D341Med (cell line): ENCODE measurements at regions not wholly inside any gene's neighbourhood (a gene's known extent, or its start where the extent isn't known, plus 50 kb on each side); places are given as distances from the start of the nearest gene placed in this dataset.

Experiments
- DNase-seq: peaks from one replicate; pipeline ENCODE4 v3.0.0; 2012; ENCODE audit warnings: low spot score

DNA sequence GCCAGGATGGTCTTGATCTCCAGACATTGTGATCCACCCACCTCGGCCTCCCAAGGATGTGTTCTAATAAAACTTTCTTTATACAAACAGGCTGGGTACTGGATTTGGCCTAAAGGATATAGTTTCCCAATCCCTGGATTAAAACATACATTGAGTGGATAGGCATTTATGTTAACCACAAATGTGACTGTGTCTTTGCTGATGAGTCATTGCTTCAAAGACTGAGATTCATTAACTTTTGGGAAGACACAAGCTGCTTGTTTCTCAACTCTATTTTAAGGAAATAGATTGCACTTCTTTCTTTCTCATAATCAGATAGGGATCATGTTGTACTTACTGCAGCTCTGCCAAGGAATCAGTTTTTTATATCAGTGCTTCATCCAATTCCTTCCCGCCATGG lies 131.3 kb upstream of the AGA start:
- DNase-seq: no peak

DNA sequence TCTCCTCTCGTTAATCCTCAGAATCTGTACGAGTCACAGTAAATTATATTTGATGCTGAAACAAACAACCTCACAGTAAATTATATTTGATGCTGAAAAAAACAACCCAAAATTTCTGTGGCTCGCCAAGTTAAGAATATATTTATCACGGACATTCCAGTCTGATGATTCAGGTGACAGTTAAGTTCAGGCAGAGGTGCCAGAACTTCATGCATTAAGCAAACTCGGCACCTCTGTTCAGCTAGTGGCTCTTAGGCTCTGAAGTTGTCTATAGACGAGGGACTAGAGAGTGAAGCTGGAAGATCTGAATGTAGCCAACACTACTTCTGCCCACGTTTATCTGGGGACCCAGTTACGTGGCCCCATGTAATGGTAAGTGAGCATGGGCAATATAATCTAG lies 132.2 kb upstream of the AGA start:
- DNase-seq: no peak

DNA sequence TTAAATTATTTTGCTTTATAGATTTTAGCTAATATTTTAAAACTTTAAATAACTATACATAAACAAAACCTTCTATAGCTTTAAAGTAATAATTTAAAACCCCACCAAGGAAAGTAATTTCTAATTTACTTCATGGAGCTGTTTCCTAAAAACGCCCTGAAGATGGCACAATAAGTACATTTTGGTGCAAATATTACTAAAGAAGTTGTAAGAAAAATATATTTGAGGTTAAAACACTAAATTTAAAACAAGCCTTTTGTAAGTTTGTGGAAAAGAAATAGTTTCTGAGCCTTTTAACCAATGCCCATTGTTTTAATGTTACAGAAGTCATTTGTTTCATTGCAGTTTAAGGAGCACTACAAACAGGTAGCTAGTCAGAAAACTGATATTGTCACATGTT lies 137.4 kb upstream of the AGA start:
- no peak for DNase-seq

DNA sequence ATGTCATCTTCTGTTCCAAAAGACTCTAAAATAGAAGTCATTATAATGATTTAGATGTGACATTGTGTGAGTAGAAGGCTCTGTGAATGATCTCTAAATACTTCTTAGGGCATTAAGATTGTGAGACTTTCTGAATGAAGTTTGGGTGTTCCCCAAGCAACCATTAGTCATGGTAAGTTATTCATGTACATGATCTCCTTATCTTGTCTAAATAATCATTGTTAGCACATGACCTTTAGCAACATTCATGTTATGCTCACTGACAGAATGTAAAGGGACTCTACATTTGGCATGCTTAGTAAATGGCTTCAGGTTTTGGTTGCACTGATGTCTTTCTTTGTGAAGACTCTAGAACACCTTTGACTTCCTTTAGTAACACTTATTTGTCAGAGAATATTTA lies 140.8 kb upstream of the AGA start:
- no peak for DNase-seq

DNA sequence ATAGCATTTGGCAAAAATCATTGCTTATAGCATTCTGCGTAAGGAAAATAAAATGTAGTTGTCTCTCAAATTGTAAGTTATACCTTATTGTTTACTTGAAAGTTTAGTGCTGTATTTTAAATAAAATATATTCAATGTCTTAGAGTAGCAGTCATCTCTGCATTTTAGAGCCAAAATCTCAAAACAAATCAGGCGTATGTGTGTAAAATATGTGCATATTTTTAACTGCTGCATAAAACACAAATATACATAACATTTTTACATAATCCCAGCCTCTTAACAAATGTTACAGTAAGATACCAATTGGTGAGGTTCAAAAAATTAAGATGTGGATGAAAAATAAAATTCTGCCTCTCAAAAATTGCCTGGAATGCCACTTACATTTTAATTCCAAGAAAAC lies 145.8 kb upstream of the AGA start:
- no peak for DNase-seq

DNA sequence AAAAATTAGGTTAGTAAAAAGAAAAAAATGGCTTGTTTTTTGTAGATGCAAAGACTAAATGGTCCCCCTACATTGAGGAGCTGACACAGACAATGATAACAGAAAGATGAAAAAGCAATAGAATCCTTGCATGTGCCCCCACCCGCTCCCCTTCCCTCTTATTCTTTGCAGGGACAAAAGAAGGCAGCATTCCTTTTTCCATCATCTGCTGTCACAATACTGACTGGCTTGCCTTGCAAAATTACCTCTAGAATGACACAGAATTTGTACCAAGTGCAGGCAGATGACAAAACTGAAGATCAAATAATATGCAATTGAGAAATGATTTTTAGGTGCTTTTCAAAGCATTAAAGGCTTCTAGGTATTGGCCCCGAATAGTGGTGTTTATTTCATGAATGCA lies 153.1 kb upstream of the AGA start:
- DNase-seq: no peak

DNA sequence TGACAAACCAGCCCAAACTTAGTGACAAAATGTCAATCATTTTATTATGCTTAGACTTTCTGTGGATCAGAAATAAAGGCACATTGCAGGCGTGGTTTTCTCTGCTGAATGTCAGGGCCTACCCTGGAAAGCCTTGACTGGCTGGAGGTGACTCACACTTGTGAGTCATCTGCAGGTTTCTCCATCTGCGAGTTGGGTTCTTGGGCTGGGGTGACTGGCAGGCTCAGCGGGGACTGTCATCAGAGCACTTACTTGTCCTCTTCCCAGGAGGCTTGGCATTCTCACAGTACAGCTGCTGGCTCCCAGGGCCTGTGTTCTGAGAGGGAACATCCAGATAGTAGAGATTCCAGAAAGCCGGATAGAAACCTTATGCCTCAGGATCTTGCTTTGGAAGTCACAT lies 153.8 kb upstream of the AGA start:
- no peak for DNase-seq

DNA sequence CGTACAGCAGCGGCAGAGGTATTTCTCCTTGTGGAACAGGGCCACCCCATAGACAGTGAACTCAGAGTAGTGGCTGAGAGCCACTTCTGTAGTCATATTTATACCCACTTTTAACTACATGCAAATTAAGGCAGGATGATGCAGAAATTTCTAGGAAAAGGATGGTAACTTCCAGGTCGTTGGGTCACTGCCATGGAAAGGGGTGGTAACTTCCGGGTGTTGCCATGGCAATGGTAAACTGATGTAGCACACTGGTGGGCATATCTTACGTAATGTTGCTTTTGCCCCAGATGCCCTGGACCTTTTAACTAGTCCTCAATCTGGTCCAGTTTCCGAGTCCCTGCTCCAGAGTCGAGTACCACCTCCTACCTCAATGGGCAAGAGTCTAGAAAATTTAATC lies 154.8 kb upstream of the AGA start:
- DNase-seq: no peak

DNA sequence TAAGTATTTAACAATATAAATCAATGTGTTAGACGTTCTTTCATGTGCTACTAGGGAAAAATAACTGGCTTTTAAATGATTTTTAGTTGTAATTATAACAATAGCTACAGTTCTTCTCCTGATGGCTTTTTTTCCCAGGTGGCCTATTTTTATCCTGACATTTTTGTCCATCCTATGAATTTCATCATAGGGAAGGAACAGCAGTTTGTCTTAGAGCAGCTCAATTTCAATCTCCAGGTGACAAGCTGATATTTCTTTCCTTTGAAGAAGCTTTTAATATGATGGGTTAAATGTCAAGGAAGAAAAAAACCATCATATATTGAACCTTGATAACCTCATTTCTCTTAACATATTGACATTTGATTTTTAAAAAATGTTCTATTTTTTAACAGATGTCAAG lies 163.0 kb upstream of the AGA start:
- DNase-seq: no peak

DNA sequence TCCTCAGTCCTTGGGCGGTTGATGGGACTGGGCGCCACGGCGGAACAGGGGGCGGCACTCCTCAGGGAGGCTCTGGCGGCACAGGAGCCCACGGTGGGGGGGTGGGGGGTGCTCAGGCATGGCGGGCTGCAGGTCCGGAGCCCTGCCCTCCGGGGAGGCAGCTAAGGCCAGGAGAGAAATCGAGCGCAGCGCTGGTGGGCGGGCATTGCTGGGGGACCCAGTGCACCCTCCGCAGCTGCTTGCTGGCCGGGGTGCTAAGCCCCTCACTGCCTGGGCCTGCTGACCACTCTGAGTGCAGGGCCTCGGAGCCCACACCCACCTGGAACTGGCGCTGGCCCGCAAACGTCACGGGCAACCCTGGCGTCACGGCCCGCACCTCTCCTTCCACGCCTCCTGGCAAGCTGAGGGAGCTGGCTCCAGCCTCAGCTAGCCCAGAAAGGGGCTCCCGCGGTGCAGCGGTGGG lies 164.9 kb upstream of the AGA start:
- DNase-seq: no peak

DNA sequence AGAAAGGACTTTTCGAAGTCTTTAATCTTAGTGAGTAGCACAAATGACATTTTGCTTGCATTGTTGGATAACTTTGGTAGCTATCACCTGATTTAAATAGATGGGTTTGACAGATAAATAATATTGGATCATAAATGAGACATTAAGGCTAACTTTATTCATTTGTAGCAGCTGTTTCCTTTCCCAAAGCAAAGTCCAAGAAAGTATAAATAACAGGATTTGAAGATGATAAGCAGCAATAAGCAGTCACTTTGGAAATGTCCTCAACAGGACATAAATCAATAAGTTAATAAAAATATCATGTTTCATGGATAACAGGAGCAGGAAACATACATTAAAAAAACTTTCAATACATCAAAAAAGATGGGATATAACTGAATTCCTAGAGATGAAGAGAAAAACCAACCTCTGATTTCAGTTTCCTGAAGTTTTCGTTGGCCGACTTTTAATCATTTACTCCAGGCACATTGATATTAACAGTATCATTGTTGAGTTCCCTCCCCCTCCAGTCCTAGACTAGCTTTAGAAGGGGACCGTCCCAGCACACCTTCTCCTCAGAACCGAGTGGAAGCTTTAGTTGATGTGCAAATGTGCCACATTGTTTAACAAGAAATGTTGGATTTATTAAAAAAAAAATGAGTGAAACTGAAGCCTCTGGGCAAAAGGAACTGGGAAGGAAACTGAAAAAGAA lies 169.9 kb upstream of the AGA start:
- no peak for DNase-seq

DNA sequence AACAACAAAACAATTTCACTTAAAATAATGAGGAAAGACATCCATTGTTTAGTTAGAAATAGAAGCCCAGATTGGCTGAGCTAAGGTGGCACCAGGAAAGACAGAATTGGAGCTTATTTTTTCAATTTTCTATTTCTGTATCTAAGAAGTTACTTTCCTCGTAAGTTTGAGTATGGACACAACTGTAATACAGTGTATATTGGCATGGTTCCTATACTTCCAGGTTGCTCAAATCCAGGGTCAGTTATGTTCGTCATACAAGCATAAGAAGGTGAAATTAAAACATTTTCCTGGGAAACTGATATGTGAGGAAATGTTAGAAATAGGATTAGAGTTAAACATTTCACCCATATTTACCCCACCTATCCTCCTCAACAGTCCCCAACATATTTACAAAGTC lies 170.4 kb upstream of the AGA start:
- DNase-seq: no peak

DNA sequence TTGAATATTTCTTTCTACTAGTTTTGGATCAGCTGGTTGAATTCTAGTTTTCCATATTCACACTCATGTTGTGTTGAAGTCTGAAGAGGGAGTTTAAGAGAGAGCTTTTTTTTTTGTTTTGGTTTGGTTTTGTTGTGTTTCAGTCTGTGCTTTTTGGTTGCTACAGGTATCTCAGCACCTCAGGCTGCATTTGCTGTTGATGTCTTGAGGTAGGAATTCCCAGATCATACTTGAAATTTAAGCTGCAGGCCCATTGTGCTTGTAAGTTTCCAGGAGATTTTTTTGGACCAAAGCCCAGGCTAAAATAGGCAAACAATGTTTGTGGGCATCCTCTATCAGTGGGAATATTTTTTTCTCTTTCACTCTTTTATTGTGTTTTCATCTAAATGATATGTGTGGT lies 190.2 kb upstream of the AGA start:
- DNase-seq: no peak

DNA sequence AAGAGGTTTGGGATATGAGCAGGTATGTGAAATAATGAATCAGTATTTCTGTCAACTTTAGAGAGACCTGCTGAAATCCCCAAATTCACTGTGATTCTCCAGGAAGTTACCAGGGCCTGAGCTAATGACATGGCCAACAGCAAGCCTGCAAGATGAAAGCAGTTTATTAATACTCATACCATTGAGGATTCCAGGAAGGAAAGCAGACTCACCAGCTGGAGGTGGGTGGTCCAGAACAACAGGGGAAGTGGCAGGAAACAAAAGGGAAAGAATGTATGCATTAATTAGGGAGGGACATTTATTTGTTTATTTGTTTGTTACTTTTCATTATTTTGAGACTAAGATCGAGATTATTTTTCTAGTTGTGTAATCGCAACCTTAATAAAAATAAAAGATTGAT lies 196.6 kb upstream of the AGA start:
- no peak for DNase-seq

DNA sequence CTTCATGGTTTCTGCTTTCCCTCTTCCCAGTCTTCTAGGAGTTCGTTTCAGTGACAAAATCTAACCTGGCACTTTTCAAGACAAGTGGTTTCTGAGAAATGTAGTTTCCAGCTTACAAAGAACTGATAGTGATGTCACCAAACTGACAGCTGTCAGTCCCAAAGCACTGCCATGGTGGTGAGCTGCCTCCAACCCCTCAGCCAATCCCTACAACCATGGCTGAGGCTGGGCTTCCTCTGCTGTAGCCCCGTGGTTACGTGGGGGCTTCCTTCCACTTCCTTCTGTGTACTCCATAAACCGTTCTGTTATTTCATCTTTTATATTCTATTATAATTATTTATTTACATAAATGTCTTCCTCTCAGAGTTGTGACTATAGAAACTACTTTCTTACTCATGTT lies 198.6 kb upstream of the AGA start:
- no peak for DNase-seq

DNA sequence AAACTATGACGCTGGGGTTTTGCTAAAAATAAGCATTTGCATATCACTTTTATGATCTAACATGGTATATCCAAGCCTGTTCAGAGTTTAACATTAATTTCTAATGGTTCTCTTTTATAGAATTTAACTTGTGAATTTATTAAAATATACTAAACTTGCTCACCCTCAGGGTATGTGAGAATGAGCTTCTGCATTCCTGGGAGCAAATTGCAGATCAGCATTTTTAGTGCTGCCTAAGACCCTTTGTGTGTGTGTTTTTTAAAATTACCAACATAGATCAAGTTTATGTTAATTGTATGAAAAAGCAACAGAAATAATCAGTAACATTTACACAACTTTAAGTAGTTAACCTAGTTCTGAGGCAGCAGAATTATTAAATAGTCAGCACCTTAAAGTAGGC lies 218.0 kb upstream of the AGA start:
- no peak for DNase-seq

DNA sequence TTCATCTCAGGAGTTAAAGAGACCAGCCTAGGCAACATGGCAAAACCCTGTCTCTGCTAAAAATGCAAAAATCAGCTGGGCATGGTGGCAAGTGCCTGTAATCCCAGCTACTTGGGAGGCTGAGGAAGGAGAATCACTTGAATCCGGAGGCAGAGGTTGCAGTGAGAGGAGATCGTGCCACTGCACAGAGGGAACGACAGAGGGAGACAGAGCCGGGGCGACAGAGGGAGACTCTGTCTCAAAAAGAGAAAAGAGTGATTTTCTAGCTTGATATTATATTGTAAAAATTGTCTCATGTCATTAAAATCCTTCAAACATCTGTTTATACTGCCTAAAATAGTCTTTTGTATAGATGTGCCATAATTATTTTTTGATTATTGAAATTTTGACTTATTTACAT lies 225.4 kb upstream of the AGA start:
- no peak for DNase-seq

DNA sequence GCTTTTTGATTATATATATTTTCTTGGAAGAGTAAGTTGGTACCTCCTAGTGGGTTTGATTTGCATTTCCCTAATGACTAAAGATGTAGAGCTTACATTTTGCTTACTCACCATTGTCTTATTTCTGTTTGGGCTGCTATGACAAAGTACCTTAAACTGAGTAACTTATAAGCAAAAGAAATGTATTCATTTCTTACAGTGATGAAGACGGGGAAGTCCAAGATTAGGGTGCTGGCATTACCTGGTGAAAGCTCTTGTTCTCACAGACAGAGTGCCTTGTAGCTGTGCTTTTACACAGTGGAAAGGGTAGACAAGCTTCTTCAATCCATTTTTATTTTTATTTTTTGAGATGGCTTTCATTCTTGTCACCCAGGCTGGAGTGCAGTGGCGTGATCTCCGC lies 229.2 kb upstream of the AGA start:
- no peak for DNase-seq

DNA sequence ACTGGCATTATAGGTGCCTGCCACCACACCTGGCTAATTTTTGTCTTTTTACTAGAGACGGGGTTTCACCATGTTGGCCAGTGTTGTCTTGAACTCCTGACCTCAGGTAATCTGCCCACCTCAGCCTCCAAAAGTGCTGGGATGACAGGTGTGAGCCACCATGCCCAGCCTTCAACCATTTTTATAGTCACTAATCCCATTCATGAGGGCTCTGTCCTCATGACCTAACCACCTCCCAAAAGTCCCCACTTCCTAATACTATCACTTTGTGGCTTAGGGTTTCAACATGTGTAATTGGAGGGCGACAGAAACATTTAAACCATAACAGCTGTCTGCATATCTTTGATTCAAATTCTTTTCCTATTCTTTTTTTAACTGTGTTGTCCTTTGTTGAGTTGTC lies 229.6 kb upstream of the AGA start:
- DNase-seq: no peak

DNA sequence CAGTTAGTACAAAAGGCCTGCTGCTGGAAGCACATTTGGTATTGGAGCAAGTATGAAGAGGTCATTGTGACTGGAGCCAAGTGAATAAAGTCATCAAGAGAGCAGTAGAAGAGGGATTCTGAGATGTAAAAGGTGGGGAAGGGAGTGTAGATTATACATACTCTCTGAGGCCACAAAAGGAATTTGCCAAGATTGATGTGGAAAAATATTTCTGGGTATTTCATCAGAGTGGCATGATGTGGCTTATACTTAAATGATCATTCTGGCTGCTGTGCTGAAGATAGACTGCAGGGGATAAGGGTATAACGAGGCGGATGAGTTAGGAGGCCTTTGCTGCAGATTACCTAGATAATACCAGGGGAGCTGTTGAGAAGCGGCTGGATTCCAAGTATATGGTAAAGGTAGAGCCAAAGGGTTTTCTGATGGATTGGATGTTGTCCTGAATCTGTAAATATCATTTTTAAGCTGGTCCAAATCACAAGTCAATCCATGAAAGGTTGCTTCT lies 231.8 kb upstream of the AGA start:
- peak; percentile 17 for DNase-seq

DNA sequence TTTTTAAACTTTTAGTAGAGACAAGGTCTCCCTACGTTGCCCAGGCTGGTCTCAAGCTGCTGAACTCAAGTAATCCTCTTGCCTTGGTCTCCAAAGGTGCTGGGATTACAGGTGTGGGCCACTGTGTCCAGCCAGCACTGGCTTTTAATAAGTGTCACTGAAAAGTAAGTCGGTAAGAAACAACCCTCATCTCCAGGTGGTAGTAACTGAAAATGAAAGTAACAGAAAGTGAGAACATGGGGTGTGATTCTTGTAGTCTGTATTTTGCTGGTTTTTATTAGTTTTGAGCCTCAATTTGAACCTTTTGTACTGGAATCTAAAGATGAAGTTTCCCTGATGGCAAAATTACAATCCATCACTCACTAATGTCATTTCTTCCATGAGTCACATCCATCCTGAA lies 238.1 kb upstream of the AGA start:
- no peak for DNase-seq

DNA sequence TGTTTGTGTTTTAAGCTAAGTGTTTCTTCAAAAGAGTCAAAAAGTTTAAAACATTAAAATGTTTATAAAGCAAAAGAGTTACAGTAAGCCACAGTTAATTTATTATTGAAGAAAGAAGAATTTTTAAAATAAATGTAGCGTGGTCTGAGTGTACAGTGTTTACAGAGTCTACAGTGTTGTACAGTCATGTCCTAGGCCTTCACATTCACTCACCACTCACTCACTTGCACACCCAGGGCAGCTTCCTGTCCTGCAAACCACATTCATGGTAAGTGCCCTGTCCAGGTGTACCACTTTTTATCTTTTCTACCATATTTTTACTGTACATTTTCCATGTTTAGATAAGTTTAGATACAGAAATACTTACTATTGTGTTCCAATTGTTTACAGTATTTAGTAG lies 239.7 kb upstream of the AGA start:
- no peak for DNase-seq

DNA sequence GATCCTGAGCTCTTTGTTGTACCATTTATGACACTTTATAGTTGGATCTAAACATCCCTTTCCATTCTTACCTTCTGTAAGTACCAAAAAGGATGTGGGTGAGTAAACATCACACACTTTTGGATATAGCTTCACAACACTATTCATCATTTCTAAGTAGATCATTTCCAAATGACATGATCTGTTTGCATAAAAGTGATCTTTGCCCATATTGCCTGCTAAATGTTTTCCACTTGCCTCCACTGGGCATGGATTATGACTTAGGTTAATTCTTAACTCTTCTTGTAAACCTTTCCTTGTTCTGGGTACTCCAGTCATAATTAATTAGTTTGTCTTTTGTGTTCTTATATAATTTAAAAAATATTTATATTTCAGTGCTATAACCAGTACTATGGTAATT lies 244.9 kb upstream of the AGA start:
- no peak for DNase-seq

DNA sequence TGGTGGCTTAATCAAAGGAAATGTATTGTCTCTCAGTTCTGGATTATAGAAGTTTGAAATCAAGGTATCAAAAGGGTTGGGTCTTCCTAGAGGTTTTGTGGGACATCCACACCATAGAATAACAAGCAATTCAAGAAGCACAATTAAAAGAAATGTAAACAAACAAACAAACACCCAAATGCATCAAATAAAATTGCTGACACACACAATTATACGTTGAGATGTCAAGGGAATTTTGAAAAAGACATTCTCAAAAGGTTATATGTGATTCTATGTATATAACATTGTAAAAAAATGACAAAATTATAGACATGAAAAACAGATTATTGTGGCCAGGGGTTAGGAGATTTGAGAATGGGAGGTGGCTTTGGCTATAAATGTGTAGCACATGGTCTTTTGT lies 250.7 kb upstream of the AGA start:
- DNase-seq: no peak
